HEK293 (cell line): ENCODE measurements at regions not wholly inside any gene's neighbourhood (a gene's known extent, or its start where the extent isn't known, plus 50 kb on each side); places are given as distances from the start of the nearest gene placed in this dataset.

ENCODE experiments used
- CTCF ChIA-PET: fragments of 350-600 bp; formaldehyde crosslinking; extraction: SDS; loops from one replicate; lab custom pipeline; 2021; ENCODE audit warnings: antibody characterized with exemption; lab: Yijun Ruan, JAX
- POLR2A ChIA-PET: fragments of 300-600 bp; formaldehyde crosslinking; extraction: SDS; loops from one replicate; lab custom pipeline; 2020; ENCODE audit warnings: antibody characterized with exemption, inconsistent platforms; lab: Yijun Ruan, JAX
- H3K27ac ChIP-seq: fragments of 200-500 bp; sonication (Bioruptor generic); 2 replicates; pipeline ENCODE4 v1.5.1; 2014; ENCODE audit warnings: low read depth, low read length, control low read depth, inconsistent platforms; ENCODE audit errors: extremely low read depth
- H3K36me3 ChIP-seq, 2 experiments: fragments of 200-500 bp in 1 of 2; sonication (Bioruptor generic) in 1 of 2; 1 replicate in 1 of 2; 2 replicates in 1 of 2; pipeline ENCODE4 v1.5.1; 2014 to 2017; ENCODE audit warnings: inconsistent platforms in 2 of 2, low read length in 2 of 2; ENCODE audit not compliant: control insufficient read depth in 2 of 2, insufficient read depth in 1 of 2
- H3K4me1 ChIP-seq: fragments of 200-500 bp; sonication (Bioruptor generic); 2 replicates; pipeline ENCODE4 v1.5.1; 2014; ENCODE audit warnings: mild to moderate bottlenecking, low read length, inconsistent platforms; ENCODE audit not compliant: control insufficient read depth, insufficient read depth
- H3K4me3 ChIP-seq: 2 replicates; pipeline ENCODE4 v1.5.1; 2011; ENCODE audit warnings: low read depth, mild to moderate bottlenecking, control low read depth, low read length, moderate library complexity
- H3K9me3 ChIP-seq: fragments of 200-500 bp; sonication (Bioruptor generic); 2 replicates; pipeline ENCODE4 v1.5.1; 2014; ENCODE audit warnings: low read depth, low read length, inconsistent platforms; ENCODE audit not compliant: control insufficient read depth, insufficient read depth
- GLIS2 ChIP-seq: fragments of 450-650 bp; formaldehyde crosslinking; IDR thresholded peaks from 2 replicates; pipeline ENCODE4 v1.5.1; 2016; ENCODE audit warnings: missing biosample characterization, missing genetic modification characterization
- HOXA7 ChIP-seq: sonication (generic); formaldehyde crosslinking; IDR thresholded peaks from 2 replicates; pipeline ENCODE4 v1.8.1; 2022; ENCODE audit warnings: missing genetic modification reagents, borderline replicate concordance
- MYNN ChIP-seq: fragments of 450-650 bp; formaldehyde crosslinking; IDR thresholded peaks from 2 replicates; pipeline ENCODE4 v1.5.1; 2016; ENCODE audit warnings: missing biosample characterization, missing genetic modification characterization, borderline replicate concordance
- MZF1 ChIP-seq: fragments of 450-650 bp; formaldehyde crosslinking; IDR thresholded peaks from 2 replicates; pipeline ENCODE4 v1.5.1; 2017; ENCODE audit warnings: missing biosample characterization, missing genetic modification characterization, borderline replicate concordance
- PRDM4 ChIP-seq: fragments of 450-650 bp; formaldehyde crosslinking; IDR thresholded peaks from 2 replicates; pipeline ENCODE4 v1.5.1; 2017; ENCODE audit warnings: missing biosample characterization, missing genetic modification characterization
- SCRT2 ChIP-seq: fragments of 450-650 bp; formaldehyde crosslinking; IDR thresholded peaks from 2 replicates; pipeline ENCODE4 v1.5.1; 2016; ENCODE audit warnings: missing biosample characterization, missing genetic modification characterization
- ZNF138 ChIP-seq: fragments of 450-650 bp; formaldehyde crosslinking; IDR thresholded peaks from 2 replicates; pipeline ENCODE4 v1.5.1; 2016; ENCODE audit warnings: missing biosample characterization, missing genetic modification characterization, borderline replicate concordance
- ZNF169 ChIP-seq: fragments of 450-650 bp; formaldehyde crosslinking; IDR thresholded peaks from 2 replicates; pipeline ENCODE4 v1.5.1; 2016; ENCODE audit warnings: missing biosample characterization, missing genetic modification characterization
- ZNF211 ChIP-seq: fragments of 450-650 bp; formaldehyde crosslinking; IDR thresholded peaks from 2 replicates; pipeline ENCODE4 v1.5.1; 2016; ENCODE audit warnings: low read depth, missing biosample characterization, missing genetic modification characterization
- ZNF423 ChIP-seq: fragments of 450-650 bp; formaldehyde crosslinking; IDR thresholded peaks from 2 replicates; pipeline ENCODE4 v1.5.1; 2016; ENCODE audit warnings: missing biosample characterization, missing genetic modification characterization
- ZNF529 ChIP-seq: fragments of 450-650 bp; formaldehyde crosslinking; IDR thresholded peaks from 2 replicates; pipeline ENCODE4 v1.5.1; 2017; ENCODE audit warnings: missing genetic modification characterization, missing biosample characterization; ENCODE audit not compliant: insufficient replicate concordance
- ZNF548 ChIP-seq: fragments of 450-650 bp; formaldehyde crosslinking; IDR thresholded peaks from 2 replicates; pipeline ENCODE4 v1.5.1; 2016; ENCODE audit warnings: missing biosample characterization, missing genetic modification characterization
- ZNF561 ChIP-seq: fragments of 450-650 bp; IDR thresholded peaks from 2 replicates; pipeline ENCODE4 v1.5.1; 2018; ENCODE audit warnings: missing biosample characterization, missing genetic modification characterization, borderline replicate concordance
- ZNF571 ChIP-seq: fragments of 450-650 bp; formaldehyde crosslinking; IDR thresholded peaks from 2 replicates; pipeline ENCODE4 v1.5.0; 2017; ENCODE audit warnings: missing biosample characterization, missing genetic modification characterization
- ZNF654 ChIP-seq: fragments of 450-650 bp; formaldehyde crosslinking; IDR thresholded peaks from 2 replicates; pipeline ENCODE4 v1.5.1; 2016; ENCODE audit warnings: low read depth, missing biosample characterization, missing genetic modification characterization
- ZNF701 ChIP-seq: fragments of 450-650 bp; formaldehyde crosslinking; IDR thresholded peaks from 2 replicates; pipeline ENCODE4 v1.5.1; 2016; ENCODE audit warnings: missing biosample characterization, missing genetic modification characterization
- TF ChIP-seq, protein P1 (sequence below): fragments of 450-650 bp; formaldehyde crosslinking; IDR thresholded peaks from 2 replicates; pipeline ENCODE4 v1.5.1; 2016; ENCODE audit warnings: missing biosample characterization, missing genetic modification characterization

DNA sequence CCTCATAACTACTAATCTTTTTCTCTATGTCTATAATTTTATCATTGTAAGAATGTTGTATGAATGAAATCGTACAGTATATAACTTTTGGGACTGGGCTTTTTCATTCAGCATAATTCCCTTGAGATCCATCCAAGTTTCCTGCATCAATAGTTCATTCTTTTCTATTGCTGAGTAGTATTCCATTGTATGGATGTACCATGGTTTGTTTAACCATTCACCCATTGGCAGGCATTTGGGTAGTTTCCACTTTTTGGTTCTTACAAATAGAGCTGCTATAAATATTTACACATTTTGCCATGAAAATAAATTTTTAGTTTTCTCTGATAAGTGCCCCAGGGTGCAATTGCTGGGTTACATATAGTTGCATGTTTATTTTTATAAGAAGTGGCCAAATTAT is 659.8 kb downstream of the RAPGEF2 start:
- CTCF ChIA-PET: no interaction called here
- H3K27ac ChIP-seq: no peak overlapping the region
- no peak for TF ChIP-seq ZNF571 (tag by site-specific recombination)
- TF ChIP-seq ZNF701 (tag by site-specific recombination): no peak
- TF ChIP-seq, protein P1, sequence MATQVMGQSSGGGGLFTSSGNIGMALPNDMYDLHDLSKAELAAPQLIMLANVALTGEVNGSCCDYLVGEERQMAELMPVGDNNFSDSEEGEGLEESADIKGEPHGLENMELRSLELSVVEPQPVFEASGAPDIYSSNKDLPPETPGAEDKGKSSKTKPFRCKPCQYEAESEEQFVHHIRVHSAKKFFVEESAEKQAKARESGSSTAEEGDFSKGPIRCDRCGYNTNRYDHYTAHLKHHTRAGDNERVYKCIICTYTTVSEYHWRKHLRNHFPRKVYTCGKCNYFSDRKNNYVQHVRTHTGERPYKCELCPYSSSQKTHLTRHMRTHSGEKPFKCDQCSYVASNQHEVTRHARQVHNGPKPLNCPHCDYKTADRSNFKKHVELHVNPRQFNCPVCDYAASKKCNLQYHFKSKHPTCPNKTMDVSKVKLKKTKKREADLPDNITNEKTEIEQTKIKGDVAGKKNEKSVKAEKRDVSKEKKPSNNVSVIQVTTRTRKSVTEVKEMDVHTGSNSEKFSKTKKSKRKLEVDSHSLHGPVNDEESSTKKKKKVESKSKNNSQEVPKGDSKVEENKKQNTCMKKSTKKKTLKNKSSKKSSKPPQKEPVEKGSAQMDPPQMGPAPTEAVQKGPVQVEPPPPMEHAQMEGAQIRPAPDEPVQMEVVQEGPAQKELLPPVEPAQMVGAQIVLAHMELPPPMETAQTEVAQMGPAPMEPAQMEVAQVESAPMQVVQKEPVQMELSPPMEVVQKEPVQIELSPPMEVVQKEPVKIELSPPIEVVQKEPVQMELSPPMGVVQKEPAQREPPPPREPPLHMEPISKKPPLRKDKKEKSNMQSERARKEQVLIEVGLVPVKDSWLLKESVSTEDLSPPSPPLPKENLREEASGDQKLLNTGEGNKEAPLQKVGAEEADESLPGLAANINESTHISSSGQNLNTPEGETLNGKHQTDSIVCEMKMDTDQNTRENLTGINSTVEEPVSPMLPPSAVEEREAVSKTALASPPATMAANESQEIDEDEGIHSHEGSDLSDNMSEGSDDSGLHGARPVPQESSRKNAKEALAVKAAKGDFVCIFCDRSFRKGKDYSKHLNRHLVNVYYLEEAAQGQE (tag by site-specific recombination): no peak
- TF ChIP-seq GLIS2 (tag by site-specific recombination): no peak
- no peak for TF ChIP-seq PRDM4 (tag by site-specific recombination)
- TF ChIP-seq MZF1 (tag by site-specific recombination): no peak
- TF ChIP-seq MYNN (tag by site-specific recombination): no peak
- TF ChIP-seq ZNF561 (tag by site-specific recombination): no peak
- TF ChIP-seq, all 188 proteins: peak for 0
- Histone ChIP-seq H3K4me1 (no peaks in the 10 kb centered on the region), H3K9me3 (no peaks in the 10 kb centered on the region), H3K4me3 (no peak overlapping the region), H3K36me3 (no peaks in the 10 kb centered on the region)
- POLR2A ChIA-PET: no interaction called here

- no peak for TF ChIP-seq ZNF423 (tag by site-specific recombination)
- peak; percentile 50 for TF ChIP-seq ZNF654 (tag by site-specific recombination)
- peak; percentile 75 for TF ChIP-seq SCRT2 (tag by site-specific recombination)
- TF ChIP-seq ZNF548: no peak
- no peak for TF ChIP-seq ZNF529 (tag by site-specific recombination)
- no peak for TF ChIP-seq ZNF211 (tag by site-specific recombination)
- TF ChIP-seq HOXA7 (CRISPR knock-in tag): no peak
- no peak for TF ChIP-seq ZNF169 (tag by site-specific recombination)
- H3K4me3 ChIP-seq: no peak overlapping the region
- no peak overlapping the region for H3K27ac ChIP-seq
- H3K9me3 ChIP-seq: no peaks in the 10 kb centered on the region
- ChIA-PET POLR2A (no interaction called here), CTCF (interaction anchor here (0.6 to 1.3 kb wide), 8 partner anchors 11 to 538 kb away, joined by 3 to 6 read pairs (median 3); no protein-coding TSS in a partner anchor)
- H3K36me3 ChIP-seq: no peaks in the 10 kb centered on the region
- no peaks in the 10 kb centered on the region for H3K4me1 ChIP-seq
Measured at GRCh38 chr4:159764343-159764952, 661.6 kb downstream of the RAPGEF2 start.

- no peak for TF ChIP-seq ZNF138
- Histone ChIP-seq H3K4me1 (no peaks in the 10 kb centered on the region), H3K9me3 (no peaks in the 10 kb centered on the region), H3K4me3 (no peak overlapping the region), H3K36me3 (no peaks in the 10 kb centered on the region), H3K27ac (no peak overlapping the region)
- CTCF ChIA-PET: interaction anchor here (0.6 to 1.3 kb wide), 6 partner anchors 12 to 537 kb away, joined by 3 to 6 read pairs (median 3); no protein-coding TSS in a partner anchor
- POLR2A ChIA-PET: no interaction called here
Measured at GRCh38 chr4:159765382-159765781, 662.5 kb downstream of the RAPGEF2 start.
